ENCODE measurements at regions not wholly inside any gene's neighbourhood (a gene's known extent, or its start where the extent isn't known, plus 50 kb on each side); places are given as distances from the start of the nearest gene placed in this dataset.

- TF ChIP-seq EP300 (IDR thresholded peaks at IDR 0.05) (no peak), POLR2A (IDR thresholded peaks at IDR 0.05) (no peak), CTCF (IDR thresholded peaks at IDR 0.05) (no peak), POLR2AphosphoS5 (IDR thresholded peaks at IDR 0.05) (no peak)
Observed at GRCh38 chr20:21981597-21982344, 276.3 kb downstream of the PAX1 start.

Measured in stomach (tissue), 4 donors.